OCI-LY7 (cell line): ENCODE measurements at regions not wholly inside any gene's neighbourhood (a gene's known extent, or its start where the extent isn't known, plus 50 kb on each side); places are given as distances from the start of the nearest gene placed in this dataset.

ENCODE experiments used
- BruUV-seq: library from RNA; stranded (reverse); fragments of 400-500 nt; replicated peaks from 2 replicates; lab custom pipeline; 2021; lab: Mats Ljungman, UMichigan
- CTCF ChIA-PET: fragments of 300-600 bp; sonication (Branson Sonifier 250); formaldehyde crosslinking; loops from one replicate; lab custom pipeline; 2022; ENCODE audit warnings: antibody characterized with exemption; ENCODE audit not compliant: unreplicated experiment; lab: Charles Lee
- POLR2A ChIA-PET: fragments of 300-600 bp; sonication (Branson Sonifier 250); formaldehyde crosslinking; loops from one replicate; lab custom pipeline; 2022; ENCODE audit warnings: antibody characterized with exemption; lab: Charles Lee
- DNase-seq: peaks from one replicate; pipeline ENCODE4 v3.0.0-alpha.2; 2015; ENCODE audit warnings: low spot score
- H2AFZ ChIP-seq: fragments of 200-600 bp; sonication (generic), shearing (Covaris generic); 2 replicates; pipeline ENCODE4 v1.6.1; 2014; ENCODE audit warnings: mild to moderate bottlenecking, antibody characterized with exemption, low read length, moderate library complexity
- H3K27ac ChIP-seq: fragments of 200-600 bp; sonication (generic); 2 replicates; pipeline ENCODE4 v1.5.1; 2014; ENCODE audit warnings: mixed run types, low read depth, mild to moderate bottlenecking, moderate library complexity, low read length, inconsistent platforms; ENCODE audit not compliant: poor library complexity, severe bottlenecking
- H3K36me3 ChIP-seq: fragments of 200-600 bp; sonication (generic); 2 replicates; pipeline ENCODE4 v1.6.1; 2014; ENCODE audit warnings: mild to moderate bottlenecking, antibody characterized with exemption, low read length, moderate library complexity, mixed read lengths; ENCODE audit not compliant: insufficient read depth
- H3K4me1 ChIP-seq: fragments of 200-600 bp; sonication (generic); 2 replicates; pipeline ENCODE4 v1.5.1; 2014; ENCODE audit warnings: mild to moderate bottlenecking, low read length; ENCODE audit not compliant: insufficient read depth, poor library complexity, severe bottlenecking
- H3K4me2 ChIP-seq: fragments of 200-600 bp; sonication (generic); 2 replicates; pipeline ENCODE4 v1.6.1; 2014; ENCODE audit warnings: mild to moderate bottlenecking, low read length
- H3K4me3 ChIP-seq: fragments of 200-600 bp; sonication (generic); 2 replicates; pipeline ENCODE4 v1.5.1; 2014; ENCODE audit warnings: mild to moderate bottlenecking, low read depth, low read length; ENCODE audit not compliant: poor library complexity, severe bottlenecking
- H3K79me2 ChIP-seq: fragments of 200-600 bp; sonication (generic); 2 replicates; pipeline ENCODE4 v1.6.1; 2016; ENCODE audit warnings: low read depth, mild to moderate bottlenecking, low read length, moderate library complexity, mixed read lengths; ENCODE audit not compliant: insufficient read depth
- H3K9me2 ChIP-seq: fragments of 200-600 bp; sonication (generic); 2 replicates; pipeline ENCODE4 v1.6.1; 2016; ENCODE audit warnings: mild to moderate bottlenecking, low read length, mixed read lengths; ENCODE audit not compliant: insufficient read depth
- H3K9me3 ChIP-seq: fragments of 200-600 bp; sonication (generic); 2 replicates; pipeline ENCODE4 v1.6.1; 2014; ENCODE audit warnings: mild to moderate bottlenecking, mixed run types, low read length, mixed read lengths
- H4K20me1 ChIP-seq: fragments of 200-600 bp; sonication (generic); 2 replicates; pipeline ENCODE4 v1.6.1; 2014; ENCODE audit warnings: mild to moderate bottlenecking, antibody characterized with exemption, low read length, moderate library complexity, mixed read lengths; ENCODE audit not compliant: insufficient read depth
- EZH2phosphoT487 ChIP-seq: fragments of 200-600 bp; sonication (generic); IDR thresholded peaks from 2 replicates; pipeline ENCODE4 v1.6.1; 2018; ENCODE audit warnings: low read depth, borderline replicate concordance, mild to moderate bottlenecking, mixed run types, antibody characterized with exemption, low read length, moderate library complexity, mixed read lengths
- intact Hi-C: fragments of 100-400 bp; cut with micrococcal nuclease; formaldehyde crosslinking; loops from one replicate; pipeline ENCODE4 v1.10.0; 2022; ENCODE audit not compliant: unreplicated experiment
- TF ChIP-seq, protein P1 (sequence below): fragments of 200-600 bp; sonication (generic); conservative IDR thresholded peaks from 2 replicates; pipeline ENCODE4 v1.5.1; 2014; ENCODE audit warnings: mild to moderate bottlenecking, antibody characterized with exemption, low read length, moderate library complexity, mixed read lengths

DNA sequence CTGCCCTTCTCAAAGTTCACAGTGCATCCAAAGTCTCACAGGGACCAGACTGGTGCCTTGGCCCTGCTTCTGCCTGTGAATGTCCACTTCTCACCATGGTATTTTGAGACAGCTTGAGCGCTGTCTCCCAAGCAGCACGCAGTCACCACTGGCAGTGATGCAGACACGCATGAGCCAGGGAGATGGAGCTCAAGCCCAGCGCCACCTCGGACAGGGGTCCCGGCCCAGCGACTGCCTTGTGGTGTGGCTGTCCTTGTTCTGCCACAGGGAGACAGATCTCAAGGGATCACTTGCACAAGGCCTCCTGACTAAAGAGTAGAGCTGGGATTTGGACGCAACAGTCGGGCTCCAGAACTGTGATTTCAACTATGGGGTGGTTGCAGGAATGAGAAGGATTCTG is 92.6 kb upstream of the MBL2 start:
- H2AFZ ChIP-seq, result no peak overlapping the region
- no peaks in the 10 kb centered on the region for H3K9me2 ChIP-seq
- H3K4me1 ChIP-seq, result no peaks in the 10 kb centered on the region
- intact Hi-C loops, result no loop called here
- H3K4me2 ChIP-seq, result no peak overlapping the region
- POLR2A ChIA-PET, result no interaction called here
- H3K27ac ChIP-seq, result no peak overlapping the region
- TF ChIP-seq, protein P1, sequence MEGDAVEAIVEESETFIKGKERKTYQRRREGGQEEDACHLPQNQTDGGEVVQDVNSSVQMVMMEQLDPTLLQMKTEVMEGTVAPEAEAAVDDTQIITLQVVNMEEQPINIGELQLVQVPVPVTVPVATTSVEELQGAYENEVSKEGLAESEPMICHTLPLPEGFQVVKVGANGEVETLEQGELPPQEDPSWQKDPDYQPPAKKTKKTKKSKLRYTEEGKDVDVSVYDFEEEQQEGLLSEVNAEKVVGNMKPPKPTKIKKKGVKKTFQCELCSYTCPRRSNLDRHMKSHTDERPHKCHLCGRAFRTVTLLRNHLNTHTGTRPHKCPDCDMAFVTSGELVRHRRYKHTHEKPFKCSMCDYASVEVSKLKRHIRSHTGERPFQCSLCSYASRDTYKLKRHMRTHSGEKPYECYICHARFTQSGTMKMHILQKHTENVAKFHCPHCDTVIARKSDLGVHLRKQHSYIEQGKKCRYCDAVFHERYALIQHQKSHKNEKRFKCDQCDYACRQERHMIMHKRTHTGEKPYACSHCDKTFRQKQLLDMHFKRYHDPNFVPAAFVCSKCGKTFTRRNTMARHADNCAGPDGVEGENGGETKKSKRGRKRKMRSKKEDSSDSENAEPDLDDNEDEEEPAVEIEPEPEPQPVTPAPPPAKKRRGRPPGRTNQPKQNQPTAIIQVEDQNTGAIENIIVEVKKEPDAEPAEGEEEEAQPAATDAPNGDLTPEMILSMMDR, result no peak
- no peak for TF ChIP-seq EZH2phosphoT487
- no peak for DNase-seq
- H3K4me3 ChIP-seq, result no peak overlapping the region
- H4K20me1 ChIP-seq, result no peaks in the 10 kb centered on the region
- no peaks in the 10 kb centered on the region for H3K36me3 ChIP-seq
- BruUV-seq, result no TSS peak
- no peaks in the 10 kb centered on the region for H3K9me3 ChIP-seq
- CTCF ChIA-PET, result no interaction called here
- H3K79me2 ChIP-seq, result no peaks in the 10 kb centered on the region

- Histone ChIP-seq H3K4me1 (no peaks in the 10 kb centered on the region), H3K36me3 (no peaks in the 10 kb centered on the region), H3K4me3 (no peak overlapping the region), H2AFZ (no peak overlapping the region), H3K27ac (no peak overlapping the region), H3K79me2 (no peaks in the 10 kb centered on the region), H3K9me2 (no peaks in the 10 kb centered on the region), H3K4me2 (no peak overlapping the region), H4K20me1 (no peaks in the 10 kb centered on the region), H3K9me3 (no peaks in the 10 kb centered on the region)
- TF ChIP-seq, protein P1, result no peak
- TF ChIP-seq EZH2phosphoT487, result no peak
- intact Hi-C loops, result no loop called here
- ChIA-PET CTCF (no interaction called here), POLR2A (no interaction called here)
- no peak for DNase-seq
- BruUV-seq, result no TSS peak
These were observed 91.9 kb upstream of the MBL2 start for GRCh38 chr10:52864201-52865106.

DNA sequence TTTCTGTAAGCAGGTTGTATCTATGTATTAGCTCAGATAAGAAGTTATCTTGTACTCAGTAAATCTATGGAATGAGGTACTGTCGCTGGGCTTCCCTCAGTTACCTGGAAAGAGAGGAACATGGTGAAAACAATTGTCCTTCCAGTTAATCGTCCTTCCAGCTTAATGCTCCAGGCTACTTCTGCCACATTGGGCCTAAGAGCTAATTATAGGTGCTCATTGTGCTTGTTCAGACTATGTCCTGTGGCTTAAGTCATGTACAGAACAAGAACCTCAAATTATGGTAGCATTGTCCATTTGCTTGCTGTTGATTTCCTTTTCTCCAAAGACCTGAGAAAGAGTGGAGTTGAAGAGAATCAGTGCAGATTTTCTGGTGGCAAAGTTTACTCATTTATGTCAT is 86.1 kb upstream of the MBL2 start:
- Histone ChIP-seq H3K36me3 (no peaks in the 10 kb centered on the region), H3K4me3 (no peak overlapping the region), H3K4me2 (no peak overlapping the region), H3K79me2 (no peaks in the 10 kb centered on the region), H2AFZ (no peak overlapping the region), H3K27ac (no peak overlapping the region), H3K4me1 (no peaks in the 10 kb centered on the region), H3K9me3 (no peaks in the 10 kb centered on the region), H3K9me2 (no peaks in the 10 kb centered on the region), H4K20me1 (no peaks in the 10 kb centered on the region)
- intact Hi-C loops, result no loop called here
- ChIA-PET POLR2A (no interaction called here), CTCF (no interaction called here)
- TF ChIP-seq, protein P1, result no peak
- no peak for TF ChIP-seq EZH2phosphoT487
- no TSS peak for BruUV-seq
- no peak for DNase-seq
